HepG2 (cell line): ENCODE measurements at regions not wholly inside any gene's neighbourhood (a gene's known extent, or its start where the extent isn't known, plus 50 kb on each side); places are given as distances from the start of the nearest gene placed in this dataset.

Experiments used
- ELK4 ChIP-seq: sonication (generic); formaldehyde crosslinking; IDR thresholded peaks from 2 replicates; pipeline ENCODE4 v1.9.0; 2021; ENCODE audit warnings: missing genetic modification reagents, borderline replicate concordance
- HDAC2 ChIP-seq: sonication (generic); formaldehyde crosslinking; IDR thresholded peaks from 2 replicates; pipeline ENCODE4 v1.4.0; 2020; ENCODE audit warnings: missing genetic modification reagents
- RNF2 ChIP-seq: fragments of 450-650 bp; conservative IDR thresholded peaks from 2 replicates; pipeline ENCODE4 v1.6.1; 2016; ENCODE audit warnings: low read depth
- SOX6 ChIP-seq, 2 experiments: fragments of 450-650 bp in 1 of 2; sonication (generic) in 1 of 2; formaldehyde crosslinking in 1 of 2; IDR thresholded peaks; 2 replicates each; pipeline versions ENCODE4 v1.4.0 to v1.6.1; 2017 to 2020; ENCODE audit warnings: antibody characterized with exemption in 1 of 2, mild to moderate bottlenecking in 1 of 2, missing genetic modification reagents in 1 of 2
- U2AF2 ChIP-seq: fragments of 200-400 bp; formaldehyde crosslinking; IDR thresholded peaks from 2 replicates; pipeline ENCODE4 v1.6.1; 2017; ENCODE audit warnings: low read depth, mild to moderate bottlenecking, low read length
- ZNF576 ChIP-seq: sonication (generic); formaldehyde crosslinking; IDR thresholded peaks from 2 replicates; pipeline ENCODE4 v1.4.0; 2020; ENCODE audit warnings: mild to moderate bottlenecking, missing genetic modification reagents
- ZNF678 ChIP-seq: sonication (generic); formaldehyde crosslinking; IDR thresholded peaks from 2 replicates; pipeline ENCODE4 v1.4.0; 2020; ENCODE audit warnings: mild to moderate bottlenecking, missing genetic modification reagents
- ZSCAN25 ChIP-seq: sonication (generic); formaldehyde crosslinking; IDR thresholded peaks from 2 replicates; pipeline ENCODE4 v1.8.0; 2022; ENCODE audit warnings: mild to moderate bottlenecking, missing genetic modification reagents

GRCh38 chr2:7448578-7449264 lies 531.5 kb downstream of the RNF144A start:
- TF ChIP-seq ZSCAN25 (CRISPR knock-in tag) (no peak), U2AF2 (no peak), SOX6 (IDR thresholded peaks at IDR 0.05) (no peak), SOX6 (CRISPR knock-in tag; IDR thresholded peaks at IDR 0.05) (no peak), ZNF576 (CRISPR knock-in tag) (no peak), HDAC2 (CRISPR knock-in tag) (no peak), RNF2 (no peak), ELK4 (CRISPR knock-in tag) (no peak), ZNF678 (CRISPR knock-in tag) (no peak)
